ENCODE measurements at regions not wholly inside any gene's neighbourhood (a gene's known extent, or its start where the extent isn't known, plus 50 kb on each side); places are given as distances from the start of the nearest gene placed in this dataset.

- TF ChIP-seq ZFX (IDR thresholded peaks at IDR 0.05) (no peak), CTCF (conservative IDR thresholded peaks at IDR 0.05) (no peak)
Observed at GRCh38 chr2:188068093-188068492, 223.6 kb upstream of the GULP1 start.
